ENCODE measurements at regions not wholly inside any gene's neighbourhood (a gene's known extent, or its start where the extent isn't known, plus 50 kb on each side); places are given as distances from the start of the nearest gene placed in this dataset.

GRCh38 chr2:81747481-81748070 lies 1443.0 kb upstream of the LRRTM1 start:
- no peak for DNase-seq (ENCODE audit: extremely low read depth, insufficient read length)
- no peak overlapping the region for H3K4me3 ChIP-seq (replicated peaks; ENCODE audit: low read depth, low read length)
- TF ChIP-seq CTCF (IDR thresholded peaks at IDR 0.05; ENCODE audit: insufficient read depth, low read length, poor library complexity, severe bottlenecking) = no peak
- no peaks in the 10 kb centered on the region for H3K36me3 ChIP-seq (ENCODE audit: control insufficient read depth, insufficient read depth, low read length)
- H3K27me3 ChIP-seq (replicated peaks; ENCODE audit: control insufficient read depth, insufficient read depth, low read length) = no peaks in the 10 kb centered on the region

GRCh38 chr2:81739966-81740365 lies 1435.4 kb upstream of the LRRTM1 start:
- no peaks in the 10 kb centered on the region for H3K36me3 ChIP-seq (ENCODE audit: control insufficient read depth, insufficient read depth, low read length)
- H3K27me3 ChIP-seq (replicated peaks; ENCODE audit: control insufficient read depth, insufficient read depth, low read length) = no peaks in the 10 kb centered on the region
- DNase-seq (ENCODE audit: extremely low read depth, insufficient read length) = no peak
- no peak for TF ChIP-seq CTCF (IDR thresholded peaks at IDR 0.05; ENCODE audit: insufficient read depth, low read length, poor library complexity, severe bottlenecking)
- H3K4me3 ChIP-seq (replicated peaks; ENCODE audit: low read depth, low read length) = no peak overlapping the region

GRCh38 chr2:81734981-81735380 lies 1430.4 kb upstream of the LRRTM1 start:
- DNase-seq (ENCODE audit: extremely low read depth, insufficient read length) = no peak
- TF ChIP-seq CTCF (IDR thresholded peaks at IDR 0.05; ENCODE audit: insufficient read depth, low read length, poor library complexity, severe bottlenecking) = no peak
- H3K27me3 ChIP-seq (replicated peaks; ENCODE audit: control insufficient read depth, insufficient read depth, low read length) = no peaks in the 10 kb centered on the region

GRCh38 chr2:81714817-81715216 lies 1410.3 kb upstream of the LRRTM1 start:
- DNase-seq (ENCODE audit: extremely low read depth, insufficient read length) = no peak
- Histone ChIP-seq H3K27me3 (replicated peaks; ENCODE audit: control insufficient read depth, insufficient read depth, low read length) (no peaks in the 10 kb centered on the region), H3K4me3 (replicated peaks; ENCODE audit: low read depth, low read length) (no peak overlapping the region), H3K36me3 (ENCODE audit: control insufficient read depth, insufficient read depth, low read length) (no peaks in the 10 kb centered on the region)
- TF ChIP-seq CTCF (IDR thresholded peaks at IDR 0.05; ENCODE audit: insufficient read depth, low read length, poor library complexity, severe bottlenecking) = no peak

More at GRCh38 chr2:81734981-81735380, 1430.4 kb upstream of the LRRTM1 start:
- Histone ChIP-seq H3K36me3 (ENCODE audit: control insufficient read depth, insufficient read depth, low read length) (no peaks in the 10 kb centered on the region), H3K4me3 (replicated peaks; ENCODE audit: low read depth, low read length) (no peak overlapping the region)

- H3K27me3 ChIP-seq (replicated peaks; ENCODE audit: control insufficient read depth, insufficient read depth, low read length) = no peaks in the 10 kb centered on the region
- DNase-seq (ENCODE audit: extremely low read depth, insufficient read length) = no peak
- H3K36me3 ChIP-seq (ENCODE audit: control insufficient read depth, insufficient read depth, low read length) = no peaks in the 10 kb centered on the region
- no peak overlapping the region for H3K4me3 ChIP-seq (replicated peaks; ENCODE audit: low read depth, low read length)
- TF ChIP-seq CTCF (IDR thresholded peaks at IDR 0.05; ENCODE audit: insufficient read depth, low read length, poor library complexity, severe bottlenecking) = no peak
These were observed 1402.3 kb upstream of the LRRTM1 start for GRCh38 chr2:81706856-81707255.

- TF ChIP-seq CTCF (IDR thresholded peaks at IDR 0.05; ENCODE audit: insufficient read depth, low read length, poor library complexity, severe bottlenecking) = no peak
- no peak for DNase-seq (ENCODE audit: extremely low read depth, insufficient read length)
These were observed 1399.3 kb upstream of the LRRTM1 start for GRCh38 chr2:81703831-81704230.

More at GRCh38 chr2:81703831-81704230, 1399.3 kb upstream of the LRRTM1 start:
- no peak overlapping the region for H3K4me3 ChIP-seq (replicated peaks; ENCODE audit: low read depth, low read length)
- no peaks in the 10 kb centered on the region for H3K36me3 ChIP-seq (ENCODE audit: control insufficient read depth, insufficient read depth, low read length)
- no peaks in the 10 kb centered on the region for H3K27me3 ChIP-seq (replicated peaks; ENCODE audit: control insufficient read depth, insufficient read depth, low read length)
